ENCODE measurements at regions not wholly inside any gene's neighbourhood (a gene's known extent, or its start where the extent isn't known, plus 50 kb on each side); places are given as distances from the start of the nearest gene placed in this dataset.

DNA sequence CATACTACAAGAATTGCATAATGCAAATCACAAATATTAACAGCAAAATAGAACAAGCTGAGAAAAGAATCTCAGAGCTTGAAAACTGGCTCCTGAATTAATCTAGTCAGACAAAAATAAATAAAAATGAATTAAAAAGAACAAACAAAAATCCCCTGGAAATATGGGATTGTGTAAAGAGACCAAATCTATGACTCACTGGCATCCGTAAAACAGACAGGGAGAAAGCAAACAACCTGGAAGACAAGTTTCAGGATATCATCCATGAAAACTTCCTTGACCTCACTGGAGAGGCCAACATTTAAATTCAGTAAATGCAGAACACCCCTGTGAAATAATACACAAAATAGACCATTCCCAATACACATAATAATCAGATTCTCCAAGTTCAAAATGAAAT lies 229.3 kb upstream of the CTNND2 start:
- TF ChIP-seq POLR2A (IDR thresholded peaks at IDR 0.05; ENCODE audit: low read length): no peak
- no peak for TF ChIP-seq GATA1 (IDR thresholded peaks at IDR 0.05; ENCODE audit: low read depth, low read length)
